HEK293T (cell line): ENCODE measurements at regions not wholly inside any gene's neighbourhood (a gene's known extent, or its start where the extent isn't known, plus 50 kb on each side); places are given as distances from the start of the nearest gene placed in this dataset.

Experiments used
- BHLHE40 ChIP-seq: fragments of 450-650 bp; IDR thresholded peaks from 2 replicates; pipeline ENCODE4 v1.6.1; 2016; ENCODE audit warnings: mild to moderate bottlenecking, moderate library complexity, borderline replicate concordance
- CTBP1 ChIP-seq: fragments of 450-650 bp; IDR thresholded peaks from 2 replicates; pipeline ENCODE4 v1.6.1; 2016; ENCODE audit warnings: borderline replicate concordance
- ELF4 ChIP-seq: fragments of 450-650 bp; IDR thresholded peaks from 2 replicates; pipeline ENCODE4 v1.6.1; 2017; ENCODE audit warnings: antibody characterized with exemption
- FOXA1 ChIP-seq: fragments of 450-650 bp; IDR thresholded peaks from 2 replicates; pipeline ENCODE4 v1.6.1; 2016; ENCODE audit warnings: mild to moderate bottlenecking
- FOXK2 ChIP-seq: fragments of 450-650 bp; IDR thresholded peaks from 2 replicates; pipeline ENCODE4 v1.6.1; 2016; ENCODE audit warnings: mild to moderate bottlenecking
- FOXM1 ChIP-seq: fragments of 450-650 bp; IDR thresholded peaks from 2 replicates; pipeline ENCODE4 v1.6.1; 2017; ENCODE audit warnings: mild to moderate bottlenecking, borderline replicate concordance
- NFRKB ChIP-seq: fragments of 450-650 bp; IDR thresholded peaks from 2 replicates; pipeline ENCODE4 v1.6.1; 2016; ENCODE audit warnings: mild to moderate bottlenecking, moderate library complexity
- SP1 ChIP-seq: fragments of 450-650 bp; IDR thresholded peaks from 2 replicates; pipeline ENCODE4 v1.6.1; 2017
- SUZ12 ChIP-seq: fragments of 450-650 bp; IDR thresholded peaks from 2 replicates; pipeline ENCODE4 v1.6.1; 2016; ENCODE audit warnings: mild to moderate bottlenecking
- TARDBP ChIP-seq: fragments of 450-650 bp; IDR thresholded peaks from 2 replicates; pipeline ENCODE4 v1.6.1; 2016
- ZNF384 ChIP-seq: fragments of 450-650 bp; IDR thresholded peaks from 2 replicates; pipeline ENCODE4 v1.6.1; 2016
- TF ChIP-seq, protein P1 (sequence below): fragments of 450-650 bp; IDR thresholded peaks from 2 replicates; pipeline ENCODE4 v1.6.1; 2016

DNA sequence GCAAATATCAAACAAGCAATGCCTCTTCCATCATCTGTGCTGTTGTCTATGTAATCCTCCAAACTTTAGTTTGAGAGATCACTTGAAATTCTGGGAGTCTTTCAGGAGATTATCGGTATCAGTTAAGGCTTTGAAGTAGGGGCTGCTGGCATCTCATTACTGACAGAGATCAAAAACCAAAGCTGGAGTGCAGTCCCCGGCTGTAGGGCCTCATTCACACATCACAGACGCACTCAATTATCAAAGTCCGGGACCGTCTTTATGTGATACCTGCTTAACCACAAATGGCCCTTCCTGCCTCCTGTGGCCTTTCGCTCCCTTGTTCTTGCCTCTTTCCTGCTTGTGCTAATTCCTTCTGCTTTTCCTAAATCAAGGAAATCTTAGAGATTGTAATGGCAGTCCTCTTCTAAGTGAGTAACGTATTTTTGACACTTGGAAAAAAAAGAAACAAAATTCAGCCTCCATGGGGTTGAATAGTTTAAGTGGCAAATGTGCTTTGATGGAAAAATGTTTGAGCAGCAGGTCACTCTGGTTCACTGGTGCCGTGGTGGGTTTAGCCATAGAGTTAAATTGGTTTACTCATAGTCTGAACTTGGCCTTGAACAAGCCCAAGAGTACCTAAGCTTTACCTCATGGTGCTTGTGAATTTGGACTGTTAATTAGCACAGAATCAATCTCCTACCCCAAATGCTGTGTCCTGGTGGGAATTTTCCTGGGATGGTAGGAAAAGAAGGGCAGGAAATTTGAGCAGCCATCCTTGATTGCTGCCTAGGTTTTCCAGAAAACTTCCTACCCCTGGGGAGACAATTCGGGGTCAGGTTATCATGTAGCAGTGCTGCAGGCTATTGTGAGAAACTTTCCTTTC lies 178.9 kb upstream of the LYZL1 start:
- TF ChIP-seq FOXK2 (no peak), FOXA1 (no peak), NFRKB (no peak), ZNF384 (no peak), SP1 (no peak), SUZ12 (no peak), ELF4 (no peak), FOXM1 (no peak), TARDBP (no peak), BHLHE40 (no peak), CTBP1 (no peak)
- TF ChIP-seq, protein P1, sequence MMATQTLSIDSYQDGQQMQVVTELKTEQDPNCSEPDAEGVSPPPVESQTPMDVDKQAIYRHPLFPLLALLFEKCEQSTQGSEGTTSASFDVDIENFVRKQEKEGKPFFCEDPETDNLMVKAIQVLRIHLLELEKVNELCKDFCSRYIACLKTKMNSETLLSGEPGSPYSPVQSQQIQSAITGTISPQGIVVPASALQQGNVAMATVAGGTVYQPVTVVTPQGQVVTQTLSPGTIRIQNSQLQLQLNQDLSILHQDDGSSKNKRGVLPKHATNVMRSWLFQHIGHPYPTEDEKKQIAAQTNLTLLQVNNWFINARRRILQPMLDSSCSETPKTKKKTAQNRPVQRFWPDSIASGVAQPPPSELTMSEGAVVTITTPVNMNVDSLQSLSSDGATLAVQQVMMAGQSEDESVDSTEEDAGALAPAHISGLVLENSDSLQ, result no peak
